GM12864 (cell line): ENCODE measurements at regions not wholly inside any gene's neighbourhood (a gene's known extent, or its start where the extent isn't known, plus 50 kb on each side); places are given as distances from the start of the nearest gene placed in this dataset.

Experiments used
- DNase-seq: peaks from one replicate; pipeline ENCODE4 v3.0.0-alpha.2; 2011; ENCODE audit warnings: low read depth
- H3K4me3 ChIP-seq: 2 replicates; pipeline ENCODE4 v1.5.1; 2011; ENCODE audit warnings: mild to moderate bottlenecking, low read depth, low read length, control low read depth
- CTCF ChIP-seq: IDR thresholded peaks from 2 replicates; pipeline ENCODE4 v1.5.1; 2011; ENCODE audit warnings: low read depth, mild to moderate bottlenecking, moderate library complexity, low read length, control low read depth, inconsistent platforms; ENCODE audit errors: missing control alignments

- DNase-seq = no peak
- TF ChIP-seq CTCF = no peak
- H3K4me3 ChIP-seq = no peak overlapping the region
These were observed 227.9 kb upstream of the TARS1 start for GRCh38 chr5:33212900-33213299.

DNA sequence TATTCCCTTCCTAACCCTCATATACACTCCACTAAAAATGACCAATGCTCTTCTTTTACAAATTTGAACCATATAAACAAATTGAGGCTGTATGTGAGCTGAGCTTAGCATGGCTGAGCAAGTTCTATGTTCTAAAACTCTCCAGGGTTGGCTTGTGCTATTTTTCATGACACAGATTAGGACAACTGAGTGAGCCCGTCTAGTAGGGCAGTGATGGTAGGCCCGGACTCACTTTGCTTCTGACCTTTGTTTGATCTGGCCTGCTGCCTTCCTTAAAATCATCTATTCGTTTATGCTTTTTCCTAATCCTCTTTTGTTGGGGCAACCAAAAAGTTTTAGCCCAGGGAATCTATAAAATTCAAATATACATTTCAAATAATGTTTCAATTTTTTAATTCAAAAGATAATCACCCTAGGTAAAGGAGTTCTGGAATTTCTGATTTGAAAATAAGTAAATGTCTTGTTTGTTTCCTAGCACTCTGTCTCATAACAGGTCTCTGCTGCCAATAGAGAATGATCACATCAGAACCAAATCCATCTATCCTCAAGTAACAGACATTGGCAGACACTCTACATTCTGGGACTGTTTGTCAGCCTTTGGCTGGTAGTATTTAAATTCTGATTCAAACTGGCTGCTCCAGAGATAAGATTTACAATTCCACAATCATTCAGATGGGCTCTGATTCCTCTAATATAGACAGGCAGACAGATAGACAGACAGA is 217.0 kb upstream of the TARS1 start:
- H3K4me3 ChIP-seq = no peak overlapping the region
- no peak for TF ChIP-seq CTCF
- no peak for DNase-seq

DNA sequence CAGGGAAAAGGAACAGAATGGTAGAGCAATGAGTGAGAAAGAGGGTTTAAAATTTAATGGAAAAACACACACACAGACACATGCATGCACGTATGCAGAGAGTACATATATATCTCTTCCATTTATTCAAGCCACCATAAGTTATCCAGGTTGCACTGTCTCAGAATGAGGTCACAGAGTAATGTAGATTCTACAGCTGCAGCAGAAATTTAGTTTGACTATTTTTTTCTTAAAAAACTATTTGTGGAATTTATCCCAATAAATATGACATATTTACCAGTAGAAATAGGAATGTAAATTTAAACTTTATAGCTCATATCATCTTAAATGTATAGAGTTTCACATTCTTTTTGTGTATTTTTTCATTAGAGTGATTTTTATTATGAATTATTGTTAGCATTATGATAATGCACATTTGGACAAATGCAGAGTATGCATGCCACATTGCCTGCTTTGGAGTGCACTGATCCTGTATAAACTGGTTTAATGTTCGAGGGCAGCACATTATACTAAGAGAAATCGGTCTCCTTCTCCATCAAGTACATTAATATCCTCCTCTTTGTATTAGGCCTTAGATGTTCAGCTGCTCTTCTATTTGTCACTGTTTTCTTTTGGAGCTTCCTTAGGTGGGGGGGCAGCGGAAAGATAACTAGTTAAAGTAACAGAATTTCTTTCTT is 216.3 kb upstream of the TARS1 start:
- TF ChIP-seq CTCF = no peak
- H3K4me3 ChIP-seq = no peak overlapping the region
- DNase-seq = no peak

DNA sequence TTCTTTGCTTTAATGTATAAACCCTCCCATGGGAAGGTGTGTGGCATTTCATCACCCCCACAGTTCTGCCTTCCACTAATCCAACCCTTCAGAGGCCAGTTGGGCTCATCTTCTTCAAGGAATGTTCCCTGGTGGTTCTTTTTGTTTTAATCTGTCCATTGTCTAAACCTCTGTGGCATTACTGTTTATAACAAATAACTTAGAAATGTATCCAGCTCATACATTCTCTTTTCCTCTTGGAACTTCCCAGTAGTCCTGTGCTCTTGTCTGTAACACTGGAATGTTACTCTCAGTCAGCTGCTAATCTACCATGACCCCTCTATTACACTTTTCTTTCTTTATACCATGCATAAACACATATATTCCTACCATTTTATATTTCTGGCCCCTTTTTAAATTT is 213.5 kb upstream of the TARS1 start:
- DNase-seq = no peak
- H3K4me3 ChIP-seq = no peak overlapping the region
- no peak for TF ChIP-seq CTCF

- no peak for DNase-seq
- H3K4me3 ChIP-seq = no peak overlapping the region
- no peak for TF ChIP-seq CTCF
These were observed 213.0 kb upstream of the TARS1 start for GRCh38 chr5:33227746-33228145.

- no peak for TF ChIP-seq CTCF
- DNase-seq = no peak
- H3K4me3 ChIP-seq = no peak overlapping the region
These were observed 212.6 kb upstream of the TARS1 start for GRCh38 chr5:33228149-33228548.

- H3K4me3 ChIP-seq = no peak overlapping the region
- no peak for TF ChIP-seq CTCF
- DNase-seq = no peak
These were observed 211.5 kb upstream of the TARS1 start for GRCh38 chr5:33229216-33229615.
